ENCODE measurements at regions not wholly inside any gene's neighbourhood (a gene's known extent, or its start where the extent isn't known, plus 50 kb on each side); places are given as distances from the start of the nearest gene placed in this dataset.

- no peak overlapping the region for H3K27ac ChIP-seq
These were observed 90.3 kb upstream of the CTTNBP2 start for GRCh38 chr7:117963264-117964197.

GRCh38 chr7:117970801-117971200, 97.6 kb upstream of the CTTNBP2 start:
- DNase-seq: no peak
- Histone ChIP-seq H3K4me3 (ENCODE audit: low read depth, low read length) (no peak overlapping the region), H3K27me3 (replicated peaks) (no peaks in the 10 kb centered on the region), H3K36me3 (replicated peaks) (no peaks in the 10 kb centered on the region), H3K27ac (no peak overlapping the region)
- no peak for TF ChIP-seq CTCF (IDR thresholded peaks at IDR 0.05; ENCODE audit: low read depth, low read length, missing control alignments)
- in situ Hi-C loops (cut with HindIII; ENCODE audit: low pct_ligation_motif_present, low sequenced_read_pairs): no loop called here

More at GRCh38 chr7:117963264-117964197, 90.3 kb upstream of the CTTNBP2 start:
- Histone ChIP-seq H3K4me3 (ENCODE audit: low read depth, low read length) (no peak overlapping the region), H3K36me3 (replicated peaks) (no peaks in the 10 kb centered on the region), H3K27me3 (replicated peaks) (no peaks in the 10 kb centered on the region)
- no peak for TF ChIP-seq CTCF (IDR thresholded peaks at IDR 0.05; ENCODE audit: low read depth, low read length, missing control alignments)
- DNase-seq: no peak
- in situ Hi-C loops (cut with HindIII; ENCODE audit: low pct_ligation_motif_present, low sequenced_read_pairs): no loop called here

- in situ Hi-C loops (cut with HindIII; ENCODE audit: low pct_ligation_motif_present, low sequenced_read_pairs): no loop called here
- no peaks in the 10 kb centered on the region for H3K27me3 ChIP-seq (replicated peaks)
- no peaks in the 10 kb centered on the region for H3K36me3 ChIP-seq (replicated peaks)
- no peak overlapping the region for H3K27ac ChIP-seq
- no peak for TF ChIP-seq CTCF (IDR thresholded peaks at IDR 0.05; ENCODE audit: low read depth, low read length, missing control alignments)
- DNase-seq: no peak
- H3K4me3 ChIP-seq (ENCODE audit: low read depth, low read length): no peak overlapping the region
These were observed 98.5 kb upstream of the CTTNBP2 start for GRCh38 chr7:117971556-117972244.

- Histone ChIP-seq H3K36me3 (replicated peaks) (no peaks in the 10 kb centered on the region), H3K27ac (no peak overlapping the region), H3K27me3 (replicated peaks) (no peaks in the 10 kb centered on the region), H3K4me3 (ENCODE audit: low read depth, low read length) (no peak overlapping the region)
- TF ChIP-seq CTCF (IDR thresholded peaks at IDR 0.05; ENCODE audit: low read depth, low read length, missing control alignments): no peak
- in situ Hi-C loops (cut with HindIII; ENCODE audit: low pct_ligation_motif_present, low sequenced_read_pairs): no loop called here
- no peak for DNase-seq
These were observed 99.4 kb upstream of the CTTNBP2 start for GRCh38 chr7:117972606-117973005.

- Histone ChIP-seq H3K4me3 (ENCODE audit: low read depth, low read length) (no peak overlapping the region), H3K27me3 (replicated peaks) (no peaks in the 10 kb centered on the region), H3K36me3 (replicated peaks) (no peaks in the 10 kb centered on the region), H3K27ac (no peak overlapping the region)
- DNase-seq: no peak
- in situ Hi-C loops (cut with HindIII; ENCODE audit: low pct_ligation_motif_present, low sequenced_read_pairs): no loop called here
- no peak for TF ChIP-seq CTCF (IDR thresholded peaks at IDR 0.05; ENCODE audit: low read depth, low read length, missing control alignments)
These were observed 100.7 kb upstream of the CTTNBP2 start for GRCh38 chr7:117973975-117974374.
